GM21619 (cell line): ENCODE measurements at regions not wholly inside any gene's neighbourhood (a gene's known extent, or its start where the extent isn't known, plus 50 kb on each side); places are given as distances from the start of the nearest gene placed in this dataset.
"Not testable (repeated sequence)": the region's sequence is repeated elsewhere in the genome, so short reads cannot be mapped to it uniquely, and the experiment has no call there.

Source experiments
- ATAC-seq: cut with Tn5 transposase; IDR thresholded peaks from one replicate; pipeline ENCODE4 v1.9.1; 2021; ENCODE audit not compliant: unreplicated experiment

- ATAC-seq: no peak
Observed at GRCh38 chr16:5751216-5751615, 653.6 kb upstream of the EEF2KMT start.

GRCh38 chr16:5750439-5750838, 652.8 kb upstream of the EEF2KMT start:
- not testable (repeated sequence) for ATAC-seq

DNA sequence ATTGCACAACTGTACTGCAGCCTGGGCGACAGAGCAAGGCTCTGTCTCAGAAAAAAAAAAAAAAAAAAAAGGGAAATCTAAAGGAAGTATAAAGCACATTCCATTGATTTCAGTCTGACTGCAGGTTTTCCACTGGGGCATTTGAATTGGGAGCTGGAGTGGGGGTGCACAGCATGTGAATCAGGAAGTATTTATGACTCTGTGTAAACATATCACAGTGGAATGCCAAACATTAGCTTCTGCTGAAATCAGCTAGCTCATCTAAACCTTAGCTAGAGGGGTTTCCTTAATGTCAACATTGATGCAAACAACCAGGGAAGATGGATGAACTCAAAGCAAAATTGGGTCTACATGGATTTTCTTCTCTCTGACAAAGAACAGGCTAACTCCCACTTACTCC, 641.0 kb upstream of the EEF2KMT start:
- ATAC-seq: no peak

DNA sequence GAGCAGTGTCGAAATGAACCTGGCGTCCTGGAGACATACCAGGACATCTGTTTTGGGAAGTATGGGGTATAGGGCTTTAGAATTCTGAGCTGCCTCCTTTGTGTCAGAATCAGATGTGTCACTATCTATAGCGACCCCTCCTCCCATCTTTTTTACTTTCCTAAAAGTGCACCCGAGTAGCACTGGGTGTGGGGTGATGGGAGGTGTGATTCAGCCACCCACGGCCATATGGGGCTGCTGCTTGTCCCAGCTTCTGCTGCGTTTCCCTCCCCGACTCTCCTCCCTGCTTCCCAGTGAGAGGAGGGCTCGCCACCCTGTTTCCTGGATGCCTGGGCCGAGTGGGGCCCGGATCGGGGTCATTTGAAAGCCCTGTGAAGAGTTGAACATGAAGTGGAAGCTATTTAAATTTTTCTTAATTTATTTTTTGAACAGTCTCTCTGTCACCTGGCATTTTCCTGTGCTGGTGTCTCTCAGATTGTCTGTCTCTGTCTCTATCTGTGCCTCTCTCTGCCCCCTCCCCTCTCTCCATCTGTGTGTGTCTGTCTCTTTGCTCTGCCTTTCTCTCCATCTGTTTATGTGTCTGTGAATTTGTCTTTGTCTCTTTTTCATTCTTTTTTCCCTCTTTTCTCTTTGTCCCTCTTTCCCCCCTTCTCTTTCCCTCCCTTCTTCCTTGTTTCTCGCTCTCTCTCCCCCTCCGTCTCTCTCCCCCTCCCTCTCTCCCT, 638.8 kb upstream of the EEF2KMT start:
- no peak for ATAC-seq

DNA sequence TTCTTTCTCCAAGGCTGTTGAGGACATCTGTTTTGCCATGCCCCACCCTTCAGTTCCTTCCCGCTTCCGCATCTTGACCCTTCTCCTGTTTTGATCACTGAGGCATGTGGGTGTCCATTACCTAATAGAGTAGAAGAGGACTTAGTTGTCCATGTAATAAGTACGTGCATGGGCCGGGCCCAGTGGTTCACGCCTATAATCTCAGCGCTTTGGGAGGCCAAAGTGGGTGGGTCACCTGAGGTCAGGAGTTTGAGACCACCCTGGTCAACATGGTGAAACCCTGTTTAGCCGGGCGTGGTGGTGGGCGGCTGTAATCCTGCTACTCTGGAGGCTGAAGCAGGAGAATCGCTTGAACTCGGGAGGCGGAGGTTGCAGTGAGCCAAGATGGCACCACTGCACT, 637.8 kb upstream of the EEF2KMT start:
- ATAC-seq: no peak

DNA sequence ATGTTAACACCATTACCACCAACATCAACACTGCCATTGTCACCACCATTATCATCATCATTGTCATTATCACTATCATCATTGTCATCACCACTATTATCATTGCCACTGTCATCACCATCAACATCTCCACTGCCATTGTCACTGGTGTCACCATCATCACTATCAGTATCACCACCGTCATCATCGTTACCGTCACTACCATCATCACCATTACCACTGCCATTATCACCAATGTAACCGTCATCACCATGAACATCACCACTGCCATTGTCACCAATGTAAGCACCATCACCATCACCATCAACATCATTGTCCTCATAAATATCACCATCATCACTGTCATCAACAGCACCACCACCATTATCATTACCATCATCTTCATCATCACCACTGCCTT, 633.2 kb upstream of the EEF2KMT start:
- ATAC-seq: no peak

DNA sequence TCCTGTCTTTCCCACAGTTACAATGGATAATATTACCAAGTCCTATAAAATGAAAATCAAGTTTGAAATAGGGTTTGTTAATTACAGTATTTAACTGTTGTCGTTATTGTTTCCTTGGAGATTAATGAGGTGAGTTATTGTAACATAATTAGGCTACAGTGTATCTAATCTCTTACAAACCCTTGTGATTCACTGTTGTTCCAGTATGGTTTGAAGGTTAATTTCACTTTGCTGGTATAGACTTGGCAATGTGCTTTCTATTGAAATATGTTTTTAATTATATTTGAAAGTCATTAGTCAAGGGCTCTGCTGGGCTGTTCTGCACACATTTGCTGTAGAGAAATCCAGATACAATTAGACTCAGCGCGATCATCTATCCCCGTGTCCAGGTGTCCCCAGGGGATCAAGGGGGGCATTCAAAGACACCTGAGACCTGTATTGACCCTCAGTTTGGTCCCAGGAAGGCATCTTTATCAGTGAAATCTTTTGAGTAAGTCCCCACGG, 624.6 kb upstream of the EEF2KMT start:
- ATAC-seq: no peak

DNA sequence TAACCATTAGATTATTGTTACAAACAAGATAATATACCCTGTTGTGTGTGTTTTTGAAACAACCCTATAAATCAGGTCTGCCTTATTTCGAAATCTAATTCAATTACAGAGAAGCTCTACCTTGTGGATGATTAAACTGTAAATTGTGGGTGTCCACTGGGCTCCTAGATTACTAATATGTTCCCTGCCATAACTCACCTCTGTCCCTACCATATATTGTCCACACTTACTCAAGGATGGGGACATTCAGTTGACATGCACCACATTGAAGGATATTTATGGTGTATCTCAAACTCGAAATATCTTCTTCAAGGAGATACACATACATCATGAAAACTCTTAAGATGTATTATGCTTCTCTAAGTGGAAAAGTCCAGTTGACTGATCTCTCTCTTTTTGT, 617.6 kb upstream of the EEF2KMT start:
- no peak for ATAC-seq

DNA sequence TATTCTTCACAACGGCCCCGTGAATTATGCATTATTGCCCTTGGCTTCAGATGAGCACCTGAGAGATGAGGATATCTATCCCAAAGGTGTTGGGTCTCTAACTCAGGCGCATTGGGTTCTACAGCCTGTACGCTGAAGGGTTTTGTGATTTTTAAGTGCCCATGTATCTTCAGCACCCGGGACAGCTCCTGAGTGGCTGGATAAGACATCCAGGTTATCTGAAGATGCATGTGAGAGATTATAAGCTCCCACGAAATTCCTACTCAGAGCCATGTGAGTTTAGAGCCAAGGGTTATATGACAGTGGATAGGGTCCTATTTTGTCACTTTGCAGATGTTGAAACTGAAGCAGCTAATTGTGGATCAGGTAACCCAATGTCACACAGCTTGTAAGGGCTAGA, 612.3 kb upstream of the EEF2KMT start:
- ATAC-seq: no peak

DNA sequence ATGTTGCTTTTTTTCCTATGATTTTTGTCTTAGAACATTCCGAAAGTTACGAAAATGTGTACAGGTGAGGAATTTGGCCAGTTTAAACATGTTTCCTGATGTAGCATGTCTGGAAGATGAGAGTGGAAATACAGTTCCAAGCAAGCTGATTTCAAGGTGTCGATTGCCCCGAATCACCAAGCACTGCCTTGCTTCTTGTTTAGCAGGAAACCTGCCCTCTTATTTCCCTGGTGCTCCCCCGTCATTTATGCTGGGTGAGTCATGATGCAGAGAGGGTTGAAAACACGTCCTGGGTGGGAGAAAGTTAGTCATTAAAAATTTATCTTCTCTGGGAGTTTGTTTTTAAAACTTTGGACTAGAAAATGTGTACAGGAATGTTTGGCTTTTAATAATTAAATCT, 608.6 kb upstream of the EEF2KMT start:
- no peak for ATAC-seq

- no peak for ATAC-seq
Observed at GRCh38 chr16:5704271-5704670, 606.7 kb upstream of the EEF2KMT start.

- no peak for ATAC-seq
Observed at GRCh38 chr16:5693426-5693825, 595.8 kb upstream of the EEF2KMT start.

DNA sequence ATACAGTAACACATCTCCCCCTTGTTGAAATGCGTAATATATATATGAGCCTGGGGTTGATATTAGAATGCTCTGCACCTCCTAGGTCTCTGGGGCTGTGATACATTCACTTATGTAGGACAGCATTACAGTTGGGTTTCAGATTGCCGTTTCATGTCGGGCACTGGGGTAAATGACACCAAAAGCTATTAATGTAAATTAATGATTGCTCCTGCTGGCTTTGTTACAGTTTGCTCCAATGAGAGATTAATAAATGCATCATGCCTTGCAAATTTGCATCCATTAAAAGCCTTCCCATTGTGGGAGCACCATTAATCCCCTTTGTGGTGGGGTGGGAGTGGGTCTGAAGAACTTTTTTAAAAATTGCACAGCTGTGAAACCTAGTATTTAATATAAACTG, 584.4 kb upstream of the EEF2KMT start:
- ATAC-seq: no peak

DNA sequence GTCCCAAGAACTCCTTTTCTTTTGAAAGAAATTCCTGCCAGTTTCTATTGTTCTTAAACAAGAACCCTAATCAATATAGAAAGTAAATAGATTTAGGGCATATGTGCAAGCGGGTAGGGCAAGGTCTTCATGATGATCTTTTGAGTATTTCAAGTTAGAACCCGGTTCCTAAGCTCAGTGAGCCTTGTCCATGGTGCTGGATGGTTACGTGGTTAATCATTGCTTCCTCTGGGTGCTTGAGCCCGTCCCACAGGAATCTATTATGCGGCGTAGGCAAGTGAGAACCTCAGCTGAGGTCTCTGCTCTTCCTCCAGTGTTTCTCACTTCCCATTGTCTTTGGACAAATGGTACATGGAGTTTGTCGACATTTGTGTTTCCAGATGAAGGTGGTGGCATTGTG, 580.8 kb upstream of the EEF2KMT start:
- no peak for ATAC-seq

DNA sequence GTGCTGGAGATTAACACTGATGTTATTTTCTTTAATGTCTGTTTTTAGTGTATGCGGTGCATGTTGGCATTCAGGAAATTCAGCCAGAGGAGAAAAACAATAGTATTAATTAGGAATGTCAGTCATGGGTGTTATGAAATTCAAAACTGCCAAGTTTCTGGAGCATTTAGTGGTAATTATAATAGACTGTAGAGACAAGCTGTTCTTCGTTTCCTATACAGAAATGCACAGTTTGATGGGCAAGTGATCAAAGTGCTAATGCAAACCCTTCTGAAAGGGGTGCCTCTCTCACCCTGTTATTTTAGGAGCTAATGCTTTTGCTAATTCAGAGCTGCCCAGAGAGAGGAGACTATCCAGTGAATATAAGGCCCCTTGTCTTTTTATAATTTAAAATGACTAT, 573.8 kb upstream of the EEF2KMT start:
- ATAC-seq: no peak

DNA sequence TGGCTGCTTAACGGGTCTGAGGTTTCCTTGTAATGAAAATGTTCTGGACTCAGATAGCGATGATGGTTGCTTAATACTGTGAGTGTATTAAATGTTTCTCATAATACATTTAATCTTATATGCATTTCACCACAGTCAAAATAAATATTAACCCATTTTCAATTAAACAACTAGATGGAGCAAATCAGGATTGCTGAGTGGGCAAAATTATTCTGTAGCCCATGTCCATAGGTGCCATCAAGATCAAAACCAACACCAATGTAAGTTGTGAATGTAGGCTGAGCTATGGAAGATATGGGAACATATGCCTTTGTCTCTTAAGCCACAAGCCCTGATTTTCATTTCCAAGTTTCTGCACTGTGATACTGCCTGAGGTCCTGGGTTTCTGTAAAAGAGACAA, 572.6 kb upstream of the EEF2KMT start:
- no peak for ATAC-seq

DNA sequence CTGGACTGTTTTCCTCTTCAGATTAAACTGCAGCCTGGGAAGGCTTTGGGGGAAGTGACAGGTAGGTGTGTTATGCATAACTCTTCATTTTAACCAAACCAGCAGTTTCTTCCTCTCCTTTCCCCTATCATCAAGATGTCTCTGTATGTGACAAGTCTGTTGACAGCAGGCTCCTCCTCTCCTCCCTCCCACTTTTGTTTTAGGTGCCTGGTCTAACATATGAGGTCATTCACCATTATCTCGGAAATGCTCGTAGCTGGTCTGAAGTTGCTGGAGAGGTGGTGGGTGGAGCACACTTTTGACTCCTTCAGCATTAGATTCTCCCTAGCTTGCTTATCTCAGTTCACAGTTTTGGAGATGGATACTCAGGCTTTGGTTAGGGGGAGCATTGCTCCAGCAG, 571.0 kb upstream of the EEF2KMT start:
- no peak for ATAC-seq

GRCh38 chr16:5665834-5666233, 568.2 kb upstream of the EEF2KMT start:
- no peak for ATAC-seq

GRCh38 chr16:5653789-5654188, 556.2 kb upstream of the EEF2KMT start:
- no peak for ATAC-seq

- ATAC-seq: no peak
Observed at GRCh38 chr16:5653041-5653440, 555.4 kb upstream of the EEF2KMT start.

DNA sequence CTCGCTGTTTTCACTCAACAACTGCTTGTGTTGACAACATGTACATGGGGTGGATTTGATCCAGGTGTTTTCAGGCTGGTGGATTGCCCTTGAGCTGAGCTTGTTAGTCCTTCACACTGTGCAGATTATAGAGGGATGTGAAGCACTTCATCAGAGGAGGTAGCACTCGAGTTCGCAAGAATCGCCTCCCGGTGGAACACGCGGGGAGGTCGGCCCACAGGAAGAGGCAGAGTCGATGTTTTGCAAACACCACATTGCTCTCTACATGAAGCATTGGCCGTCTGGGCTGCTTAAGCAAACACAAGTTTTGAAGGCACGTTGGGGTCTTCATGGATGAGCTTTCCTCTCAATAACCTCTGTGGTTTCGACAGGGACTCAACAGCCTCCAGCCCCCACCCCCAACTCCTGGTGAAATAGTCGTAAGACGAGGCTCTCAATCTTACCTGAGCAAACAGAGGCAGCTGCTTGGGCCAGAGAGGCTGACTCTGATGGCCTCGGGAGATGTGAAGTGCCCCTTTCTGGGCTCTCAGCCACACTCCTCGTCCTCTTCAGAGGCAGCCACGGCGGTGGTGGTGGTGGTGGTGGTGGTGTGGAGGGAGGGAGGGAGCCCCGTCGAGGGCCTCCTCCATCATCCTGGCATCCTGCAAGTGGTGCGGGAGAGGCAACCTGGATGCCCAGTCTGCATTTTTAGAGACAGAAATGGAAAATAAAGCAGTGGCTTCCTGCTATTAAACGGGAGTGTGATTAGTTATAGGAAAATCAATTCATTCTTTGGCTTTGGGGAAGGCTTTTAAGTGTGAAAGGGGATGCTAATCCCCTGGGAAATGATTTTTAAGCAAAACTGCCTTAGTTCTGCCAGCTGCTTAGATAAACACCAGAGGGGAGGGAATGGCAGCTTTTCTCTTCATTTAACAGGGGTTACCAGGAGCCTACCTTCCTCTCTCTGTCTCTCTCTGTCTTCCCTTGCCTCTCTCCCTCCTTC, 552.5 kb upstream of the EEF2KMT start:
- ATAC-seq: no peak

- ATAC-seq: no peak
Observed at GRCh38 chr16:5647051-5647450, 549.5 kb upstream of the EEF2KMT start.
